SU-DHL-6 (cell line): ENCODE measurements at regions not wholly inside any gene's neighbourhood (a gene's known extent, or its start where the extent isn't known, plus 50 kb on each side); places are given as distances from the start of the nearest gene placed in this dataset.

Experiments used
- CTCF ChIP-seq: fragments of 200-600 bp; sonication (generic); IDR thresholded peaks from one replicate; pipeline ENCODE4 v1.5.1; 2017; ENCODE audit warnings: antibody characterized with exemption, mild to moderate bottlenecking, low read length, moderate library complexity; ENCODE audit not compliant: insufficient read depth, poor library complexity, severe bottlenecking
- EZH2phosphoT487 ChIP-seq: fragments of 200-600 bp; sonication (generic), shearing (Covaris generic); conservative IDR thresholded peaks from 2 replicates; pipeline ENCODE4 v1.6.1; 2018; ENCODE audit warnings: mild to moderate bottlenecking, antibody characterized with exemption, low read length, moderate library complexity, mixed read lengths

GRCh38 chr21:38986406-38986805 is 180.7 kb downstream of the ETS2 start:
- TF ChIP-seq CTCF = no peak
- TF ChIP-seq EZH2phosphoT487 = no peak
